Stimulated activated CD4-positive, alpha-beta T cell treated with anti-CD3 and anti-CD28 coated beads, Interleukin-15, amount 100 ng/mL, for 1 hour (primary cell): ENCODE measurements at regions not wholly inside any gene's neighbourhood (a gene's known extent, or its start where the extent isn't known, plus 50 kb on each side); places are given as distances from the start of the nearest gene placed in this dataset.
"Not testable (repeated sequence)": the region's sequence is repeated elsewhere in the genome, so short reads cannot be mapped to it uniquely, and the experiment has no call there.

Source experiments
- DNase-seq, 2 donors: peaks; one replicate each; pipeline ENCODE4 v3.0.0-alpha.2; 2020; ENCODE audit warnings: low read depth in 1 of 2, low spot score in 1 of 2

- no peak for DNase-seq
Observed at GRCh38 chr1:88320291-88320690, 363.8 kb upstream of the PKN2 start.

DNA sequence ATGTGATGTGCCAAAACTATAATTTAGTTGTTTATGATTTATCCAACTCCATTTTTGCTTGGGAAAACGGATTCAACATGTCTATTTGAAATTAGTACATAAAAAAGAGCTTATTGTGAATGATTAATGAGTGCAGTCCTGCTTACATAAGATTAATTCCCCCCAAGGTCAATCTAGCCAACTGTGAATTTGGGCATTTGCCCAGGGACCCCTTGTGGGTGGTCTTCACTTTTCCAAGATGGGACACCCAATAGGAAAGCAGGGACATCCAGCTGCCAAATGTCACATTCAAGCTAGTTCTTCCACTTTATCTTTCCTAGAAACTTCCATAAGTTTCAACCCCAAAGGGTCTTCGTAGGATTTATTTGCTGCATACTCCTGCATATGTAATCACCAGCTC lies 362.4 kb upstream of the PKN2 start:
- DNase-seq, result no peak

DNA sequence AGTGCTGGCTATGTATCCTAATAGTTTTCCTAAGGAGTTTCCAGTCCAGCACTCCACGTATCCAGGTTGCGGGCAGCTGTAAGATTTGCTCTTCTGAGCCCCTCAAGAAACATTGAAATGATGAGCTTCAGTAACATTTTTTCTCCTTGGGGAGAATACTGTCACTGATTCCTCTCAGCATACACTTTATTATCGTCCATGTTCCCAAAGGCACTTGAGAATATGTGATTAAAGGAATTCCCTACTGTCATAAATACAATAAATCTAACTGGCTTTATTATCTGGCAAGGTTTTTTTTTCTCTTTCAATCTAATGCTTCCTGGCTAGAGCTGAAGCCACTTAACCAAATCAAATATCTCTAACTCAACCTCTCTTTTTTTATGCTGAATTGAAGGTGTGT lies 359.2 kb upstream of the PKN2 start:
- no peak for DNase-seq

- no peak for DNase-seq
Observed at GRCh38 chr1:88327391-88328267, 356.4 kb upstream of the PKN2 start.

- no peak for DNase-seq
Observed at GRCh38 chr1:88330201-88330600, 353.9 kb upstream of the PKN2 start.

GRCh38 chr1:88333086-88333695 lies 350.9 kb upstream of the PKN2 start:
- no peak for DNase-seq

DNA sequence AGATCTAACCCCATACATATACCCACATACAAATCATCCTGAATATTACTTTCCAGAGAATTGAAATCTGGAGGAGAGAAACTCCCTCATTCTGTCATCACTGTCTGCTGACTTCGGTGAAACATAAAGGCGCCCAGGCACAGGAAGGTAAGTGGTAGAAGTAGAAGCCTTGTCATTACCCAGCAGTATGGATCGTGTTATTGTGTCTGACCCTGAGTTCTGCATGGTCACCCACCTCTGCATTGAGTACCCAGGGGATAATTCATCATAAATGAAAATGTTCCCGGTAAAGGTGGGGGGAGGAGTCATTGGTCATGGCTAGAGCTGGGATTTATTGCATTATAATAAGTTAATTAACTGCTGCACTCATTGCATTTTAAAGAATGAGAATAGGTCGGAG lies 342.6 kb upstream of the PKN2 start:
- no peak for DNase-seq

DNA sequence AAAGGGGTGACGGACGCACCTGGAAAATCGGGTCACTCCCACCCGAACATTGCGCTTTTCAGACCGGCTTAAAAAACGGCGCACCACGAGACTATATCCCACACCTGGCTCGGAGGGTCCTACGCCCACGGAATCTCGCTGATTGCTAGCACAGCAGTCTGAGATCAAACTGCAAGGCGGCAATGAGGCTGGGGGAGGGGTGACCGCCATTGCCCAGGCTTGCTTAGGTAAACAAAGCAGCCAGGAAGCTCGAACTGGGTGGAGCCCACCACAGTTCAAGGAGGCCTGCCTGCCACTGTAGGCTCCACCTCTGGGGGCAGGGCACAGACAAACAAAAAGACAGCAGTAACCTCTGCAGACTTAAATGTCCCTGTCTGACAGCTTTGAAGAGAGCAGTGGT lies 342.0 kb upstream of the PKN2 start:
- DNase-seq, result not testable (repeated sequence)

- no peak for DNase-seq
Observed at GRCh38 chr1:88350648-88351047, 333.4 kb upstream of the PKN2 start.

DNA sequence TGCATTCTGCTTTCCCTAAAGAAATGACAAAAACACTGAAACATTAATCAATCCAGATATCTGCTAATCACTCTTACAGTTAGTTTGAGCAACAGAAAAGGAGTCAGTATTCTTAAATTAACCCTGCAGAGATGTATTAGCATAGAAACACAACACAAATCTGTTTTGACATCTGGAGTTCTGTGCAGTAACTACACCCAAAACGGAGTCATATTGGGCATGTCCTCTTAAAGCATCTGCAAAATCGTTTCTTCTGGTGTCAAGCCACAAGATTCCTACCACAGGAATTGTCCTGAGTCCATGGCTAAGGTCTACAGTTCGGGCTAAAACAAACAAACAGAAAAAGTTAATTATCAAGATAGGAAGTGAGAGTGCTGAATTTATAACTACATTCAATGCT lies 332.1 kb upstream of the PKN2 start:
- DNase-seq, result no peak

DNA sequence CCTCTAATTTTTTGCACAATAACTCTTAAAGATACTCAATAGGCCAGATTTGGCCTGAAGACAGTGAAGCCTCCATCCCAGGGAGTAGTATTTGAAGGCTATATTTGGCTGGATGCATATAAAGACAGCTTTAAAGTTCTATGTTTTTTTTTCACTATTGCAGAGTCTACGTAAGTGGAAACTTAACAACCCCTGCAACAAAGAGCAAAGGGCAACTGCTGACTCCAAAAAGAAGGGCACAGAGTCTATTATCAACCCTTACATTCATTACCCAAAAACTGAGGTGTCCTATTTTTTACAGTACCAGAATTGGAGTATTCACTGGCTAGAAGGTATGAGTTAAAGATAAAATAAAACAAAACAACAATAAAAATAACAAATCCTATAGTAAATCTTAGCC lies 329.8 kb upstream of the PKN2 start:
- no peak for DNase-seq

DNA sequence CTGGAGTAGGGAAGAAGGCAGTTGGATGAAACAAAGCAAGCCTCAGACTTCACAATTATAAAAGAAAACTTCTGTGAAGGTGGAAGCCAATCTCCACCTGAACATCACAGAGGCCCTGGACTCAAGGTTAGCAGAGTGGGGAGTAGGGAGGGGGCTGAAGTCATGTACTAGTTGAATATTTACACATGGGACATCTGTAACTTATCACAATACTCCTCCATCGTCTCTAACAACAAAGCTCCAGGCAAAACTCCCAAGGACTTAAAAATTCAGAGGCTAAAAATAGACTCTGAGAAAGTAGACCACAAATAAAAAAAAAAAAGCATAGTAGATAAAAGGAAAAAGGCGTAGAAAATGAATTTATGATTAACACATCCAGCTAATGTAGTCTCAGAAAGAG lies 326.3 kb upstream of the PKN2 start:
- no peak for DNase-seq

GRCh38 chr1:88371436-88372023 lies 312.5 kb upstream of the PKN2 start:
- no peak for DNase-seq

GRCh38 chr1:88375977-88376376 lies 308.1 kb upstream of the PKN2 start:
- no peak for DNase-seq

DNA sequence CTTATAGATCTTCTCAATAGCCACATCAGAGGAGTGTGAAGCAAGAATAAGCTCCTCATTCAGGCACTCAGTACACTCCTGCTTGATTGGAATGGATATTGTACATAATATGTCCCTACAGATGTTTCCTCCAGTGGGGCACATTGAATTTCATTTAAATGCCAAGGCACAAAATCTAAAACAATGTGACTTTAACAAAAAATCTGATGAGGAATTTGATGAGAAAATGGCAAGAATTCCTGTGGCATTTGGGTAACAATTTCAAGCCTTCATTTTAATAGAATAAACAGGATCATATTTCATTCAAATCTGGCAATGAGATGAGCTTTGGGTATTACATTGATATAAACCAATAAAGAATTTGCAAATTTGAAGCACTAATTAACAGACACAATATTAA lies 307.7 kb upstream of the PKN2 start:
- DNase-seq, result no peak

GRCh38 chr1:88378560-88378959 lies 305.5 kb upstream of the PKN2 start:
- DNase-seq, result no peak

DNA sequence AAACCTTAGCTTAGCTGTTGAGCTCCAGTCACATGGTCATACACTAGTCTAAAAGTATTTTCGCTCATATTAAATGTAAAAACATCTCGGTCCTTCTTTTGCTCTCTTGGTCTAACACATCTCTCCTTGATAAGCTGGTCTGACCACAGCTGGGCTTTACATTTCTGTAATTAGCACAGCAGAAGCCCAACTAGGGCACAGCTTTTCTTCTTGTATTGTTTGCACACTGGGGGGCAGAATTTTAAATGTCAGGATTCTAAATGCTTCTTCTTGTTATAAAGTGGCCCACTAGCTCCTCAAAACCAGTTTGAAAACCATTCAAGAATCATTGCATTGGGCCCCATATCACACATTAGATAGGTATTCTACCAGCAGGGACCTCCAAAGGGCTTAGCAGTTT lies 289.1 kb upstream of the PKN2 start:
- DNase-seq, result no peak

DNA sequence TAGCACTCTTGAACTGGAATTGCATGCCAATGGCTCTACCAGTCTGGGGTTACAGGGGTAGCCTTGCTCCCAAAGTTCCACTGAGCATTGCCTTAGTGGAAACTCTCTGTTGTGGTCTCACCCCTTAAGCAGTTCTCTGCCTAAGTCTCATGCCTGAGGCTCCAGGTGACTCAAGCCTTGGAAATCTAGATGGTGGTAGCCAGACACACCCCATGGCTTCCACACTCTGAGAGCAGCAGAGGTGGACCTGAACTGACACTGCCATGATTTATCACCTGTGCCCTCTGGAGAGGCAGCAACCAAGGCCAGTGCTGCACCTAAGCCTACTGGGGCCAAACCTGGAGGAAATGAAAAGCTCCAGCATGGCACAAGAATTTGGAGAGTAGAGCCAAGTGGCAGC lies 285.7 kb upstream of the PKN2 start:
- DNase-seq, result no peak

GRCh38 chr1:88399690-88400089 lies 284.4 kb upstream of the PKN2 start:
- no peak for DNase-seq

- DNase-seq, result no peak
Observed at GRCh38 chr1:88401313-88401712, 282.8 kb upstream of the PKN2 start.

GRCh38 chr1:88404582-88404981 lies 279.5 kb upstream of the PKN2 start:
- DNase-seq, result no peak

DNA sequence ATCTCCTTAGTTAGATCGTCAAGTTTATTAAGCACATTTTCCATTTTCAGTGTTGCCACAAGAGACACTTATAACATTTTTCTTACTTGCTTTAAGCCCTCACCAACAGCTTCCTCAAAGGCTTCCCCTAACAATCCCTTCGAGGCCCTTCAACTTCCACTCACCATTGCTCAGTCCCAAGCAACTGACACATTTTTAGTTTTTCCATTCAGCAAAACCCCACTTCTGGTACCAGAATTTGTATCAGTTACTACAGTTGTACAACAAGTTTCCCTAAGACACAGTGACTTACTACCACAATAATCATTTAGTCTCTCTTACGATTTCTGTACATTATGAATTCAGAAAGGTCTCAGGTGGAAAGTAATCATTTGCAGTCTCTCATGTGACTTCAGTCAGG lies 276.8 kb upstream of the PKN2 start:
- DNase-seq, result no peak

DNA sequence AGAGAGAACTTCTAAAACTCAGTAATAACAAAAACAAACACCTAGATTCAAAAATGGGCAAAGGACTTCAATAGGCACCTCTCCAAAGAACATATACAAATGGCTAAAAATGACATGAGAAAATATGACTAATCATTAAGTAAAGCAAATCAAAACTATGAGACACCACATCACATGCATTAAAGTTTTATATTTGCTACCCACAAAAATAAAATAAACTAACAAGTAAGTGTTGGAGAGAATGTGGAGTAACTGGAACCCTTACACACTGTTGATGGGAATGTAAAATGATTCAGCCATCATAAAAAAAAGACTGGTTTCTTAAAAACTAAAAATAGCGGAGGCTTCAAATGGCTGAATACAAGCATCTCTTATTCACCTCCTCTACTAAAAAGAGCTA lies 262.1 kb upstream of the PKN2 start:
- DNase-seq, result no peak
